Panc1 (cell line): ENCODE measurements at regions not wholly inside any gene's neighbourhood (a gene's known extent, or its start where the extent isn't known, plus 50 kb on each side); places are given as distances from the start of the nearest gene placed in this dataset.

Source experiments
- ATAC-seq: fragments of 200-7000 bp; cut with Tn5 transposase; 2 replicates; pipeline ENCODE4 v1.9.1; 2020; ENCODE audit warnings: mild to moderate bottlenecking, moderate library complexity
- BruUV-seq: library from RNA; stranded (reverse); fragments of 400-500 nt; replicated peaks from 2 replicates; lab custom pipeline; 2021; lab: Mats Ljungman, UMichigan
- CTCF ChIA-PET: fragments of 300-600 bp; sonication (Branson Sonifier 250); formaldehyde crosslinking; loops from one replicate; lab custom pipeline; 2022; ENCODE audit warnings: antibody characterized with exemption; lab: Charles Lee
- POLR2A ChIA-PET: fragments of 300-600 bp; sonication (Branson Sonifier 250); formaldehyde crosslinking; loops from one replicate; lab custom pipeline; 2022; ENCODE audit warnings: antibody characterized with exemption; lab: Charles Lee
- DNase-seq: peaks from one replicate; pipeline ENCODE4 v3.0.0-alpha.2; 2010; ENCODE audit warnings: low read depth, low spot score
- H3K27ac ChIP-seq: 2 replicates; pipeline ENCODE4 v1.5.1; 2011; ENCODE audit warnings: mild to moderate bottlenecking, low read length, inconsistent platforms
- H3K27me3 ChIP-seq: fragments of 200-500 bp; sonication (Bioruptor generic); 2 replicates; pipeline ENCODE4 v1.6.0; 2014; ENCODE audit warnings: low read length, inconsistent platforms; ENCODE audit not compliant: control insufficient read depth, insufficient read depth
- H3K36me3 ChIP-seq: fragments of 200-500 bp; sonication (Bioruptor generic); 2 replicates; pipeline ENCODE4 v1.5.1; 2014; ENCODE audit warnings: inconsistent platforms, mild to moderate bottlenecking, low read length, moderate library complexity; ENCODE audit not compliant: control insufficient read depth, insufficient read depth
- H3K4me1 ChIP-seq: 2 replicates; pipeline ENCODE4 v1.5.1; 2011; ENCODE audit warnings: inconsistent platforms, mild to moderate bottlenecking, low read length, moderate library complexity; ENCODE audit not compliant: control insufficient read depth, insufficient read depth
- H3K4me3 ChIP-seq, 2 experiments: 2 replicates each; pipeline ENCODE4 v1.5.1; 2011 to 2012; ENCODE audit warnings: low read depth in 2 of 2, low read length in 2 of 2, mild to moderate bottlenecking in 2 of 2, inconsistent platforms in 1 of 2, moderate library complexity in 1 of 2
- H3K9me3 ChIP-seq: fragments of 200-500 bp; sonication (Bioruptor generic); 2 replicates; pipeline ENCODE4 v1.5.1; 2014; ENCODE audit warnings: low read depth, mild to moderate bottlenecking, inconsistent platforms, low read length, moderate library complexity; ENCODE audit not compliant: control insufficient read depth, insufficient read depth
- POLR2AphosphoS5 ChIP-seq: IDR thresholded peaks from 2 replicates; pipeline ENCODE4 v1.6.1; 2012; ENCODE audit warnings: mild to moderate bottlenecking, low read depth, low read length, moderate library complexity
- REST ChIP-seq, 2 experiments: IDR thresholded peaks; 2 replicates each; pipeline ENCODE4 v1.6.1; 2011 to 2012; ENCODE audit warnings: low read depth in 2 of 2, control low read depth in 1 of 2, low read length in 1 of 2, mild to moderate bottlenecking in 1 of 2, moderate library complexity in 1 of 2; ENCODE audit not compliant: insufficient read depth in 1 of 2
- SIN3A ChIP-seq: IDR thresholded peaks from 2 replicates; pipeline ENCODE4 v1.6.1; 2012; ENCODE audit warnings: low read depth, mild to moderate bottlenecking, low read length, moderate library complexity, borderline replicate concordance; ENCODE audit not compliant: insufficient read depth
- TCF7L2 ChIP-seq: IDR thresholded peaks from 2 replicates; pipeline ENCODE4 v1.6.1; 2011; ENCODE audit warnings: mild to moderate bottlenecking, low read depth, low read length, inconsistent platforms
- in situ Hi-C: cut with HindIII; loops from 2 replicates; pipeline ENCODE4 v1.10.0; 2016; ENCODE audit warnings: low sequenced_read_pairs, low pct_unique_long_range_greater_than_20kb
- intact Hi-C: fragments of 100-400 bp; cut with micrococcal nuclease; formaldehyde crosslinking; loops from one replicate; pipeline ENCODE4 v1.10.0; 2022; ENCODE audit not compliant: unreplicated experiment
- TF ChIP-seq, protein P1 (sequence below): fragments of 450-650 bp; IDR thresholded peaks from 2 replicates; pipeline ENCODE4 v1.5.1; 2017; ENCODE audit warnings: mild to moderate bottlenecking

GRCh38 chr11:121365304-121365703, 72.7 kb downstream of the SC5D start:
- intact Hi-C loops (no loop called here), in situ Hi-C loops (no loop called here)
- Histone ChIP-seq H3K4me3 (no peak overlapping the region), H3K36me3 (no peaks in the 10 kb centered on the region), H3K4me1 (no peaks in the 10 kb centered on the region), H3K27ac (no peak overlapping the region), H3K27me3 (peaks cover 13% of the 10 kb centered on the region; the same call in 1 of the 2 replicates), H3K9me3 (no peaks in the 10 kb centered on the region)
- ChIA-PET CTCF (no interaction called here), POLR2A (no interaction called here)
- TF ChIP-seq, protein P1, sequence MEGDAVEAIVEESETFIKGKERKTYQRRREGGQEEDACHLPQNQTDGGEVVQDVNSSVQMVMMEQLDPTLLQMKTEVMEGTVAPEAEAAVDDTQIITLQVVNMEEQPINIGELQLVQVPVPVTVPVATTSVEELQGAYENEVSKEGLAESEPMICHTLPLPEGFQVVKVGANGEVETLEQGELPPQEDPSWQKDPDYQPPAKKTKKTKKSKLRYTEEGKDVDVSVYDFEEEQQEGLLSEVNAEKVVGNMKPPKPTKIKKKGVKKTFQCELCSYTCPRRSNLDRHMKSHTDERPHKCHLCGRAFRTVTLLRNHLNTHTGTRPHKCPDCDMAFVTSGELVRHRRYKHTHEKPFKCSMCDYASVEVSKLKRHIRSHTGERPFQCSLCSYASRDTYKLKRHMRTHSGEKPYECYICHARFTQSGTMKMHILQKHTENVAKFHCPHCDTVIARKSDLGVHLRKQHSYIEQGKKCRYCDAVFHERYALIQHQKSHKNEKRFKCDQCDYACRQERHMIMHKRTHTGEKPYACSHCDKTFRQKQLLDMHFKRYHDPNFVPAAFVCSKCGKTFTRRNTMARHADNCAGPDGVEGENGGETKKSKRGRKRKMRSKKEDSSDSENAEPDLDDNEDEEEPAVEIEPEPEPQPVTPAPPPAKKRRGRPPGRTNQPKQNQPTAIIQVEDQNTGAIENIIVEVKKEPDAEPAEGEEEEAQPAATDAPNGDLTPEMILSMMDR, result no peak
- TF ChIP-seq SIN3A, result no peak
- TF ChIP-seq REST (IDR thresholded peaks at IDR 0.05; ENCODE audit: insufficient read depth in 1 of 2, low read depth in 2 of 2, low read length in 1 of 2), result no peak
- TF ChIP-seq TCF7L2, result no peak
- TF ChIP-seq POLR2AphosphoS5, result no peak
- BruUV-seq, result no TSS peak
- ATAC-seq (no peak), DNase-seq (no peak)

- Histone ChIP-seq H3K36me3 (no peaks in the 10 kb centered on the region), H3K27ac (no peak overlapping the region), H3K27me3 (peaks cover 13% of the 10 kb centered on the region; the same call in 1 of the 2 replicates), H3K9me3 (no peaks in the 10 kb centered on the region), H3K4me1 (no peaks in the 10 kb centered on the region), H3K4me3 (no peak overlapping the region)
- TF ChIP-seq, protein P1, result no peak
- TF ChIP-seq SIN3A, result no peak
- no peak for TF ChIP-seq REST (IDR thresholded peaks at IDR 0.05; ENCODE audit: insufficient read depth in 1 of 2, low read depth in 2 of 2, low read length in 1 of 2)
- TF ChIP-seq TCF7L2, result no peak
- TF ChIP-seq POLR2AphosphoS5, result no peak
- ATAC-seq, result no peak
- POLR2A ChIA-PET, result no interaction called here
- DNase-seq, result no peak
- intact Hi-C loops, result no loop called here
- in situ Hi-C loops, result no loop called here
- CTCF ChIA-PET, result no interaction called here
- no TSS peak for BruUV-seq
Measured at GRCh38 chr11:121366038-121366437, 73.5 kb downstream of the SC5D start.
